Tibial nerve (tissue), 4 donors: ENCODE measurements at regions not wholly inside any gene's neighbourhood (a gene's known extent, or its start where the extent isn't known, plus 50 kb on each side); places are given as distances from the start of the nearest gene placed in this dataset.

Source experiments
- DNase-seq, 2 donors: peaks; one replicate each; pipeline ENCODE4 v3.0.0-alpha.2; 2019; ENCODE audit warnings: low spot score in 2 of 2
- H3K27ac ChIP-seq, 4 donors: fragments of 200-600 bp; sonication (generic) in 3 of 4; one replicate each; pipeline ENCODE4 v1.5.1; 2017 to 2019; ENCODE audit warnings: mild to moderate bottlenecking in 1 of 4
- H3K27me3 ChIP-seq, 2 donors: fragments of 200-600 bp; sonication (generic) in 1 of 2; one replicate each; pipeline versions ENCODE4 v1.5.1 to v1.6.0; 2017 to 2019
- H3K36me3 ChIP-seq, 3 donors: fragments of 200-600 bp; sonication (generic); one replicate each; pipeline ENCODE4 v1.5.1; 2018 to 2019
- H3K4me1 ChIP-seq, 4 donors: fragments of 200-600 bp; sonication (generic) in 3 of 4; one replicate each; pipeline ENCODE4 v1.5.1; 2017 to 2019
- H3K4me3 ChIP-seq, 4 donors: fragments of 200-600 bp; sonication (generic) in 3 of 4; one replicate each; pipeline ENCODE4 v1.5.1; 2017 to 2019; ENCODE audit warnings: mild to moderate bottlenecking in 1 of 4, moderate library complexity in 1 of 4
- H3K9me3 ChIP-seq, 4 donors: fragments of 200-600 bp; sonication (generic) in 3 of 4; one replicate each; pipeline ENCODE4 v1.5.1; 2017 to 2019
- EP300 ChIP-seq, 2 donors: sonication (generic); formaldehyde crosslinking; IDR thresholded peaks; one replicate each; pipeline ENCODE4 v1.6.1; 2017; ENCODE audit warnings: antibody characterized with exemption in 2 of 2, mild to moderate bottlenecking in 1 of 2
- POLR2A ChIP-seq, 2 donors: fragments of 450-650 bp; IDR thresholded peaks; one replicate each; pipeline ENCODE4 v1.6.1; 2017; ENCODE audit warnings: antibody characterized with exemption in 2 of 2, mild to moderate bottlenecking in 2 of 2, moderate library complexity in 2 of 2
- WGBS, 2 donors: methylation state at CpG; one replicate each; pipeline ENCODE4 v1.1.5; 2018; 5-methylcytosine and 5-hydroxymethylcytosine counted together
- TF ChIP-seq, protein P1 (sequence below), 5 experiments: fragments of 200-600 bp in 3 of 5; fragments of 450-650 bp in 2 of 5; sonication (generic) in 3 of 5; IDR thresholded peaks; one replicate each; pipeline ENCODE4 v1.5.1; 2016 to 2019; ENCODE audit warnings: antibody characterized with exemption in 5 of 5, mild to moderate bottlenecking in 3 of 5, moderate library complexity in 2 of 5

DNA sequence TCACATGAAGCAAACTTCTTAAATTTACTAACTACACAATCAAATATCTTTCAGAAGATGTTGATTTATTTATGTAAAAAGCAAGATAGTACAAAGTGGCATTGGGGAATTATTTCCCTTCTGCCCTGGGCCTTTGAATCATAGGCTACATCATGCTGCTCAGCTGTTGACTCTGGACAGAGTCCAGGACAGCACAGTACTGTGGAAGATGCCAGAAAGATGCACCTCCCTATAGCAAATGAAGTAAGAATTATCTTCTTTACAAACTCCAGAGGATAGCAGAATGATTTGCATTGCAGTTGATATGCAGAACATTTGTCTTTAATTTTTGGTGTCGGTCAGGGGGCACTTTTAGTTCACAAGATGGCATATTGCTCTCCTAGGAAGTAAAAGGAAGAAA lies 1354.5 kb upstream of the ZEB2 start:
- TF ChIP-seq POLR2A (IDR thresholded peaks at IDR 0.05) (no peak), EP300 (IDR thresholded peaks at IDR 0.05) (no peak)
- TF ChIP-seq, protein P1, sequence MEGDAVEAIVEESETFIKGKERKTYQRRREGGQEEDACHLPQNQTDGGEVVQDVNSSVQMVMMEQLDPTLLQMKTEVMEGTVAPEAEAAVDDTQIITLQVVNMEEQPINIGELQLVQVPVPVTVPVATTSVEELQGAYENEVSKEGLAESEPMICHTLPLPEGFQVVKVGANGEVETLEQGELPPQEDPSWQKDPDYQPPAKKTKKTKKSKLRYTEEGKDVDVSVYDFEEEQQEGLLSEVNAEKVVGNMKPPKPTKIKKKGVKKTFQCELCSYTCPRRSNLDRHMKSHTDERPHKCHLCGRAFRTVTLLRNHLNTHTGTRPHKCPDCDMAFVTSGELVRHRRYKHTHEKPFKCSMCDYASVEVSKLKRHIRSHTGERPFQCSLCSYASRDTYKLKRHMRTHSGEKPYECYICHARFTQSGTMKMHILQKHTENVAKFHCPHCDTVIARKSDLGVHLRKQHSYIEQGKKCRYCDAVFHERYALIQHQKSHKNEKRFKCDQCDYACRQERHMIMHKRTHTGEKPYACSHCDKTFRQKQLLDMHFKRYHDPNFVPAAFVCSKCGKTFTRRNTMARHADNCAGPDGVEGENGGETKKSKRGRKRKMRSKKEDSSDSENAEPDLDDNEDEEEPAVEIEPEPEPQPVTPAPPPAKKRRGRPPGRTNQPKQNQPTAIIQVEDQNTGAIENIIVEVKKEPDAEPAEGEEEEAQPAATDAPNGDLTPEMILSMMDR (IDR thresholded peaks at IDR 0.05): no peak
- Histone ChIP-seq H3K4me1 (no peaks in the 10 kb centered on the region), H3K9me3 (no peaks in the 10 kb centered on the region), H3K36me3 (no peaks in the 10 kb centered on the region), H3K4me3 (no peak overlapping the region), H3K27me3 (no peaks in the 10 kb centered on the region), H3K27ac (no peak overlapping the region)
- WGBS, 2 donors: 62 to 73% methylated on average over 1 of the region's 1 CpG
- DNase-seq: no peak

DNA sequence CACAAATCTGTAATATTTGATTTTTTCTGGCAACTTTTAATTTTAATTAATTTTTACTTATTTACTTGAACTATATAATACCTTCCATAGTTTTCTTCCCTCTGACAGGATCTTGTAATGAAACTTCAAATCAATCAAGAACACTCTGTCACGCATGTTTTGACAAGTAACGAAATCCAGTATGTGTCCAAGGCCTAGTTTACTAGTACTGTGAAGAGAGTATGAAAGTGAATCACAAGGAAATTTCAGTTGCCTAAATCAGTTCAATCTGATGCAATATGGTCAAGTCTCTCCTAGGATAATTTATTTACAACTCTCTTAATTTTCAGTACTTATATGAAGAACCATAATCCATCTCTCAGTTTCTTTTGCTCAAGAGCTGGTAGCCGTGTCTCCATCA lies 1344.6 kb upstream of the ZEB2 start:
- no peaks in the 10 kb centered on the region for H3K27me3 ChIP-seq
- WGBS, 2 donors: 97 to 100% methylated on average over 3 of the region's 3 CpGs
- H3K4me3 ChIP-seq: no peak overlapping the region
- DNase-seq: no peak
- no peak for TF ChIP-seq POLR2A (IDR thresholded peaks at IDR 0.05)
- H3K36me3 ChIP-seq: no peaks in the 10 kb centered on the region
- no peaks in the 10 kb centered on the region for H3K4me1 ChIP-seq
- H3K27ac ChIP-seq: no peak overlapping the region
- no peaks in the 10 kb centered on the region for H3K9me3 ChIP-seq

DNA sequence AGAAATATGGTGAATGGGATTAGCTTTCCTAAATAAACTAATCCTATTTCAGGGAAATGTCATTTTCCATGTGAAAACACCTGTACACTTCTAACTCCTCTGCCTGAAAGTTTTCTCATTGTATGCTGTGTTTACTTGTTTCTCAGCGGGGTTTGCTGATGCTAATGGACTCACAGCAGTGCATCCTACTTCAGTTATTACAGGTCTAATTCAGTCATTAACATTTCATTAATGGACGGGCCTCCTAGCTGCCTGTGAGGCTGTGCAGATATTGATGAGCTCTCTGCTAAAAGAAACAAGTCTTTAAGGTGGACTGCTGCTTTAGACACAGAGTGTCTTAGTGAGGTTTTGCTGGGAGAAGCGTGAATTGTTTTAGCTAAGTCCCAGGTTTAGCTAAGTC lies 1342.0 kb upstream of the ZEB2 start:
- H3K27me3 ChIP-seq: no peaks in the 10 kb centered on the region
- H3K36me3 ChIP-seq: no peaks in the 10 kb centered on the region
- H3K9me3 ChIP-seq: no peaks in the 10 kb centered on the region
- no peaks in the 10 kb centered on the region for H3K4me1 ChIP-seq
- H3K4me3 ChIP-seq: no peak overlapping the region
- no peak for DNase-seq
- WGBS, 2 donors: 83% methylated on average over 3 of the region's 3 CpGs
- H3K27ac ChIP-seq: no peak overlapping the region
- TF ChIP-seq, protein P1 (IDR thresholded peaks at IDR 0.05): no peak
- TF ChIP-seq POLR2A (IDR thresholded peaks at IDR 0.05): no peak
- no peak for TF ChIP-seq EP300 (IDR thresholded peaks at IDR 0.05)

- Histone ChIP-seq H3K9me3 (no peaks in the 10 kb centered on the region), H3K27me3 (no peaks in the 10 kb centered on the region), H3K27ac (no peak overlapping the region), H3K4me1 (no peaks in the 10 kb centered on the region), H3K4me3 (no peak overlapping the region), H3K36me3 (no peaks in the 10 kb centered on the region)
- DNase-seq: no peak
- TF ChIP-seq, protein P1 (IDR thresholded peaks at IDR 0.05): no peak
- TF ChIP-seq EP300 (IDR thresholded peaks at IDR 0.05): no peak
- no peak for TF ChIP-seq POLR2A (IDR thresholded peaks at IDR 0.05)
- 89 to 96% methylated on average over 1 of the region's 1 CpG for WGBS, 2 donors
Measured at GRCh38 chr2:145860083-145860482, 1340.2 kb upstream of the ZEB2 start.

DNA sequence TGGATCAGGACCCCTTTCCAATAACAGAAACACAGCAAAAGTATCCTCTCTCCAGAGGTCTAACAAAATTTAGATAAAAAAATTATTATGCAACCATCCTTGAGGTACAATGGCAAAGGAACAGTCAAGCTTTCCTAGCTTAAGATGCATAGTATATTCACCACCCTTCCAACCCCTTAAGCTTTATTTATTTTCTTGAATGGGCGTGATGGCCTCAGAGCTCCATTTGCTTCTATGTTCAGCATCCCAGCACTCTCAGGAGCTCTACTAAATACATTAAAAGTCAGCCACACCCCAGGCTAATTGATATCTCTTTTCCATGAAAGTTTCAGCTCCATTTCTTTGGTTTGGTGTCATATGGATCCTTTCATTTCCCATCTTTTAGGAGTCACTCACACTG lies 1335.2 kb upstream of the ZEB2 start:
- no peak overlapping the region for H3K27ac ChIP-seq

More for the DNA sequence above, 1335.2 kb upstream of the ZEB2 start:
- WGBS, 2 donors: 96 to 100% methylated on average over 1 of the region's 1 CpG
- Histone ChIP-seq H3K9me3 (no peaks in the 10 kb centered on the region), H3K36me3 (no peaks in the 10 kb centered on the region), H3K4me3 (no peak overlapping the region), H3K27me3 (no peaks in the 10 kb centered on the region), H3K4me1 (no peaks in the 10 kb centered on the region)
- TF ChIP-seq, protein P1 (IDR thresholded peaks at IDR 0.05): no peak
- TF ChIP-seq EP300 (IDR thresholded peaks at IDR 0.05): no peak
- TF ChIP-seq POLR2A (IDR thresholded peaks at IDR 0.05): no peak
- no peak for DNase-seq
